Cardiac fibroblast (primary cell): ENCODE measurements at regions not wholly inside any gene's neighbourhood (a gene's known extent, or its start where the extent isn't known, plus 50 kb on each side); places are given as distances from the start of the nearest gene placed in this dataset.
"Not testable (repeated sequence)": the region's sequence is repeated elsewhere in the genome, so short reads cannot be mapped to it uniquely, and the experiment has no call there.

ENCODE experiments used
- DNase-seq, 2 donors: peaks; one replicate each; pipeline versions ENCODE4 v3.0.0 to v3.0.0-alpha.2; 2010; ENCODE audit warnings: low read depth in 2 of 2
- H3K4me3 ChIP-seq, 2 donors: replicated peaks in 1 of 2; 1 replicate in 1 of 2; 2 replicates in 1 of 2; pipeline ENCODE4 v1.5.1; 2011; ENCODE audit warnings: low read depth in 2 of 2, low read length in 2 of 2, mild to moderate bottlenecking in 2 of 2, moderate library complexity in 1 of 2
- TF ChIP-seq, protein P1 (sequence below): IDR thresholded peaks from one replicate; pipeline ENCODE4 v1.5.1; 2011; ENCODE audit warnings: low read depth, mild to moderate bottlenecking, low read length, inconsistent platforms

DNA sequence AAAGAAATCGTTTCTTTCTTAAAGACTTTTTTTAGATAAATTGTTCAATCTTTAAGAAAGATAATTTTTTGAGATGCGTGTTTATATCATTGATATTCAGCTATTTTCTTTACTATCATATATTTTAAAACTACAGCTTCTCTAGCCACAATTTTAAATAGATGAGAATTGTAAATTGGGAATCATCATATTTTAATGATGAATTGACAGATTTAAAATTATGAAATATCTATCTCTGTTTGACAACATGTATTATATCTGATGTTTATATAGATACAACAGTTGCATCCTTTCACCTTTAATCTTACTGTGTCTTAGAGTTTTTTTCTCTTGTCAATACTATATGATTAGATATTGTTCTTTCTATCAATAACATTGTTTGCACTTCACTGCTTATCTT is 762.3 kb upstream of the GJE1 start:
- H3K4me3 ChIP-seq: no peak overlapping the region
- DNase-seq: no peak
- TF ChIP-seq, protein P1, sequence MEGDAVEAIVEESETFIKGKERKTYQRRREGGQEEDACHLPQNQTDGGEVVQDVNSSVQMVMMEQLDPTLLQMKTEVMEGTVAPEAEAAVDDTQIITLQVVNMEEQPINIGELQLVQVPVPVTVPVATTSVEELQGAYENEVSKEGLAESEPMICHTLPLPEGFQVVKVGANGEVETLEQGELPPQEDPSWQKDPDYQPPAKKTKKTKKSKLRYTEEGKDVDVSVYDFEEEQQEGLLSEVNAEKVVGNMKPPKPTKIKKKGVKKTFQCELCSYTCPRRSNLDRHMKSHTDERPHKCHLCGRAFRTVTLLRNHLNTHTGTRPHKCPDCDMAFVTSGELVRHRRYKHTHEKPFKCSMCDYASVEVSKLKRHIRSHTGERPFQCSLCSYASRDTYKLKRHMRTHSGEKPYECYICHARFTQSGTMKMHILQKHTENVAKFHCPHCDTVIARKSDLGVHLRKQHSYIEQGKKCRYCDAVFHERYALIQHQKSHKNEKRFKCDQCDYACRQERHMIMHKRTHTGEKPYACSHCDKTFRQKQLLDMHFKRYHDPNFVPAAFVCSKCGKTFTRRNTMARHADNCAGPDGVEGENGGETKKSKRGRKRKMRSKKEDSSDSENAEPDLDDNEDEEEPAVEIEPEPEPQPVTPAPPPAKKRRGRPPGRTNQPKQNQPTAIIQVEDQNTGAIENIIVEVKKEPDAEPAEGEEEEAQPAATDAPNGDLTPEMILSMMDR: no peak

- not testable (repeated sequence) for H3K4me3 ChIP-seq
These were observed 765.9 kb upstream of the GJE1 start for GRCh38 chr6:141366796-141367195.

DNA sequence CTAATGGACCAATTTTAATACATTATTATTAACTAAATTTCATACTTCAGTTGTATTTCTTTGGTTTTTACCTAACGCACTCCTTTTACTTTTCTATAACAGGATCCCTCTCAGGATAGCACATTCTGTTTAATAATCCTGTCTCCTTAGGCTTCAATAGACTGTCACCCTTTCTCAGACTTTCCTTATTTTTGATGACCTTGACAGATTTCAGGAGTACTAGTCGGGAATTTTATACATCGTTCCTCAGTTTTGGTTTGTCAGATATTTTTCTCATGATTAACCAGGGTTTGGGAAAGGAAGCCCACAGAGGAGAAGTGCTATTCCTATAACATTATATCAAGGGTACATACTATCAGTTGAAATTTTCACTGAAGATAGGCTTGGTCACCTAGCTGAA is 768.0 kb upstream of the GJE1 start:
- DNase-seq: no peak
- TF ChIP-seq, protein P1: no peak
- H3K4me3 ChIP-seq: no peak overlapping the region

More at GRCh38 chr6:141366796-141367195, 765.9 kb upstream of the GJE1 start:
- not testable (repeated sequence) for DNase-seq

DNA sequence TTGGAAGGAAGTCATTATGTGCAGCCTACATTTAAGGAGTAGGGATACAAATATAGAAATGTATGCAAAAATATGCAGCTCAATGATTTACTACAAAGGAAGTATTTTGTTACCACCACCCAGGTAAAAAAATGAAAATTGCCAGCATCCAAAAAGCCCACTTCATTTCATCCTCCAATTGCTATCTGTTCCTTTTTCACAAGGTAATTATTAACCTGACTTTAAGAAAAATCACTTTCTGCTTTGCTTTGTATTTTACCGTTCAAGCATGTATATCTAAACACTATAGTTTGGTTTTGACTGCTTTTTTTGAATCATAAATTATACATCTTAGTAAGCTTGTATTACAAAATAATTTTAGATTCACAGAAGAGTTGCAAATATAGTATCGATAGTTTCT is 768.5 kb upstream of the GJE1 start:
- no peak overlapping the region for H3K4me3 ChIP-seq
- DNase-seq: no peak
- TF ChIP-seq, protein P1: no peak

GRCh38 chr6:141361559-141361958 is 771.2 kb upstream of the GJE1 start:
- H3K4me3 ChIP-seq: no peak overlapping the region
- no peak for DNase-seq
- TF ChIP-seq, protein P1: no peak

DNA sequence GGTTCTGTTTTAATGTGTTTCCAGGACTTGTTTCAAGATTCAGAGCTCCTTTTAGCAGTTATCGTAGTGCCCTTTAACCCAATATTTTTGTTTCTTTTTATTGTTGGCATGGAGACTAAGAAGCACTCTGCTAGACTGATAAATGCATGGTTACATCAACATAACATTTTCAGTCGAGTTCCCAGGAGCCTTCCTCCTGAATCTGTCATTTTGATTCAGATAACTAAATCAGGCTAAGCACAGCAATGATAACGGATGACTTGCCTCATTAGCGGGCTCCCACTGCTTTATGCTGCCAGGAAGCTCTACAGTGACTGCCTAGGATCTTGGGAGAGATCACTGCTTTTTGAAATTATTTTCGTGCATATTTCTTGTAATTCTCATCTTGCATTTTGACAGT is 772.8 kb upstream of the GJE1 start:
- no peak overlapping the region for H3K4me3 ChIP-seq
- DNase-seq: peak; percentile 29 to 92
- TF ChIP-seq, protein P1: no peak

GRCh38 chr6:141354191-141354955 is 778.4 kb upstream of the GJE1 start:
- no peak for DNase-seq
- TF ChIP-seq, protein P1: no peak
- H3K4me3 ChIP-seq: no peak overlapping the region
